GM20000 (cell line): ENCODE measurements at regions not wholly inside any gene's neighbourhood (a gene's known extent, or its start where the extent isn't known, plus 50 kb on each side); places are given as distances from the start of the nearest gene placed in this dataset.

Experiments
- DNase-seq: peaks from one replicate; pipeline ENCODE4 v3.0.0; 2012; ENCODE audit warnings: low spot score
- TF ChIP-seq, protein P1 (sequence below): IDR thresholded peaks from 2 replicates; pipeline ENCODE4 v1.5.1; 2012; ENCODE audit warnings: mild to moderate bottlenecking, control low read depth; ENCODE audit errors: extremely low read depth, missing control alignments

DNA sequence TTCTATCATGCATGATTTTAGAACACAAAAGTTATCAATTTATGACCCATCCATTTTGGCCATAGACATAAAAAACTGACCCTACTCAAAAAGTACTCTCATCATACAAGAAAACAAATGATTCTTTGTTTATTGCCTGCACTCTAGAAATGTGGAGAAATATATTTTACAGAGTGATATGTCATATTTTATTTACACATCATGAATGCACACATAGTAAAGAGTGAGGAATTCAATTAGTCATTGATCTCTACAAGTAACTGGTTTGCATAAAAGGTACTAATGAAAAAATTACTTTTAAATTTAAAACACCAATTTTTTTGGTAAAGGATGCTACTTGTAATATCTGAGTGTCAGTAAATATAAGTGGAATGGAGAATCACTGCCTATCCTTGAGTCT lies 242.5 kb upstream of the FAT4 start:
- TF ChIP-seq, protein P1, sequence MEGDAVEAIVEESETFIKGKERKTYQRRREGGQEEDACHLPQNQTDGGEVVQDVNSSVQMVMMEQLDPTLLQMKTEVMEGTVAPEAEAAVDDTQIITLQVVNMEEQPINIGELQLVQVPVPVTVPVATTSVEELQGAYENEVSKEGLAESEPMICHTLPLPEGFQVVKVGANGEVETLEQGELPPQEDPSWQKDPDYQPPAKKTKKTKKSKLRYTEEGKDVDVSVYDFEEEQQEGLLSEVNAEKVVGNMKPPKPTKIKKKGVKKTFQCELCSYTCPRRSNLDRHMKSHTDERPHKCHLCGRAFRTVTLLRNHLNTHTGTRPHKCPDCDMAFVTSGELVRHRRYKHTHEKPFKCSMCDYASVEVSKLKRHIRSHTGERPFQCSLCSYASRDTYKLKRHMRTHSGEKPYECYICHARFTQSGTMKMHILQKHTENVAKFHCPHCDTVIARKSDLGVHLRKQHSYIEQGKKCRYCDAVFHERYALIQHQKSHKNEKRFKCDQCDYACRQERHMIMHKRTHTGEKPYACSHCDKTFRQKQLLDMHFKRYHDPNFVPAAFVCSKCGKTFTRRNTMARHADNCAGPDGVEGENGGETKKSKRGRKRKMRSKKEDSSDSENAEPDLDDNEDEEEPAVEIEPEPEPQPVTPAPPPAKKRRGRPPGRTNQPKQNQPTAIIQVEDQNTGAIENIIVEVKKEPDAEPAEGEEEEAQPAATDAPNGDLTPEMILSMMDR = no peak
- DNase-seq = no peak

DNA sequence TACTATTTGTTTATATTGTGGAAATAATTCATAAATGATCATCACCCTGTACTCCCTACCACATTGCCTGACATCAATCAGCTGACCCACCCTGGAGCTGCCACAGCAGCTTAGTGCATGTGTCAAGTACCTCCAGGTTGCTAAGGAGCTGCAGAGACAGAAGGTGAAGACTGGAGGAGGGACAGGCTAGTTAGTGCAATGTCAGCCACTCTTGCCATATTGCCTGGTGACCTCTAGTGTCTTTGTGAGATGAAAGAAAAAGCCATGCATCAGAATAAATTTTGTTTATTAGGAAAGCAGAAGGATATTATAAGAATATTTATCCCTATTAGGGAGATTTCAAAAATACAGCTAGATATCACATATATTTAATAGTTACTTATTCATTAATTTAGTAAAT lies 243.9 kb upstream of the FAT4 start:
- TF ChIP-seq, protein P1 = no peak

DNA sequence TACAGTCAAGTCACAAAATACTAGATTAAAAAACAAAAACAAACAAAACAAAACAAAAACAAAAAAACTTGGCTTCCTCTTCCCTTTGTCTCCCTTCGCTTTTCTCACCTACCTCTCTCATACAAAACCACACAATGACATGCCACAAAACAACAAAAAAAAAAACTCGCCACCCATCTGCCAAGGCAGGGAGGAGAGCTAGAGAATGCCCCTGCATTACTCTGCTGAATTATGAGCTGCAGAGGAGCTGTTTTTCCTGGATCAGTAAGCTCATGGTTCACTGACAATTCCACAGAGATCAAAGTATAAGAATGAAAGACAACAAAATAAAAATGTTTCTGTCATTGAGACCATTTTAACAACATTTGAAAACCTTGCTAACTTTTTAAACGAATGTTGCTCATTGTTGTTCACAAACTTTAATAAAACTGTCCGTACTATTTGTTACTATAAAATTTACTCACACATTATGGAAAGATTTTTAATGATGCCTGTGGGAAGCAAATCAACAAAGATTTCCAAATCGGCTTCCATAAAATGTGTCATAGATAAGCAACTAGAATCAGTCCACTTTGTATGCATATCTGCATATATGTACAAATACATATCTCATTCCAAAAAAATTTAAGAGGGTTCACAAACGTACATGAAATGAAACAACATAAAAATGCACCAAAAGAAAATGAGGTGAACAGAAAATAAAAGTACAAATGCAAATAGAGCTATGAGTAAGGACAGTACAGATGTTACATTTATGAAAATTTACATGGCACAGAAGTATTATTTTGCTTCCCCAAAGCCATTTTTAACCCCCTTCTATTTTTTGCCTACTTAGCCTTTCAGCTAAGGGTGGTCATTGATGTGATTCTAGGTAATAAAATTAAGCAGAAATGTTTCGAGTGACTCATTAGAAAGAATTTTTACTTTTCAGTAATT lies 252.4 kb upstream of the FAT4 start:
- TF ChIP-seq, protein P1 = no peak
- no peak for DNase-seq

More for the DNA sequence above, 243.9 kb upstream of the FAT4 start:
- DNase-seq = no peak

DNA sequence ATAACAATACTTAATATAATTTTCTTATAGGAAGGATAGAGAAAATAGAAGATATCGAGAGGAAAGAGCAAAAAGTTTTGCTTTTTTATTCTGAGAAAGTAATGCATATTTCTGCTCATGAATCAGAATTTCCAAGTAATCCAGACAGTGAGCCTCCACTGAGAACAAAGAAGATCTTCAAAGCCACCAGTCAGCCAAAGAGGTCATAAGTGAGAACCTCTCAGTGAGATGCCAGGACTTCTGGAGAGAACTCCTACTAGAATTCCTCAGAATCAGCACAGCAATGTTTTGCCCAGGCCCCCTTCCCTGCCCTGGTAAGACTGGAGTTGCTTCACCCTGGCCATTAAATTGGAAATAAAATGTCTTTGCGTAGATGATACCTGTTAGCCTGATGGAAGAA lies 254.4 kb upstream of the FAT4 start:
- TF ChIP-seq, protein P1 = no peak
- DNase-seq = no peak

DNA sequence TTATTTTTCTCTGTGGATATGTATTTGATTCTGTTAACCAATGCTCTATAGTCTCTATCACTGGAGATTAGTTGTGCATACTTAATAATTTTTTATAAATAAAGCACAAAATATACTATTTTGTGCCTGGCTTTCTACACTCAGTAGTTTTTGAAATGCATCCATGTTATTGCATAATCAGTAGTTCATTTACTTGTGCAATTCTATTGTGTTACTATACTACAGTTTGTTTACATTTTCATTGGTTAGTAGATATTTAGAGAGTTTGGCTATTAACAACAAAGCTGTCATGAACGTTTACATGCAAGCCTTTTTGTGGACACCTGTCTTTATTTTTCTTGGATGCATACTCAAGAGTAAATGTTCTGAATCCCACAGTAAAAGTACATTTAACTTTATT lies 265.0 kb upstream of the FAT4 start:
- DNase-seq = no peak
- TF ChIP-seq, protein P1 = no peak

- no peak for DNase-seq
- TF ChIP-seq, protein P1 = no peak
These were observed 269.4 kb upstream of the FAT4 start for GRCh38 chr4:125045311-125045710.

- TF ChIP-seq, protein P1 = no peak
- no peak for DNase-seq
These were observed 269.9 kb upstream of the FAT4 start for GRCh38 chr4:125044886-125045285.
